ENCODE measurements at regions not wholly inside any gene's neighbourhood (a gene's known extent, or its start where the extent isn't known, plus 50 kb on each side); places are given as distances from the start of the nearest gene placed in this dataset.

- TF ChIP-seq CTCF (IDR thresholded peaks at IDR 0.05) = no peak
- TF ChIP-seq POLR2A (IDR thresholded peaks at IDR 0.05) = no peak
Observed at GRCh38 chr6:91031581-91031980, 444.7 kb upstream of the MAP3K7 start.
